SK-N-SH treated with all-trans-retinoic acid at 6 μM for 48 hours (cell line): ENCODE measurements at regions not wholly inside any gene's neighbourhood (a gene's known extent, or its start where the extent isn't known, plus 50 kb on each side); places are given as distances from the start of the nearest gene placed in this dataset.

ENCODE experiments used
- ARNTL ChIP-seq: fragments of 450-650 bp; formaldehyde crosslinking; IDR thresholded peaks from 2 replicates; pipeline ENCODE4 v1.5.0; 2020; ENCODE audit warnings: low read depth, mild to moderate bottlenecking, moderate library complexity, borderline replicate concordance
- ESRRG ChIP-seq: fragments of 250-450 bp; sonication (Bioruptor Pico); IDR thresholded peaks from 2 replicates; pipeline ENCODE4 v1.6.1; 2021; ENCODE audit warnings: mild to moderate bottlenecking
- ISL1 ChIP-seq: fragments of 250-450 bp; sonication (Bioruptor Pico); IDR thresholded peaks from 2 replicates; pipeline ENCODE4 v2.1.2; 2022; ENCODE audit warnings: mild to moderate bottlenecking, moderate library complexity
- PPARA ChIP-seq: fragments of 250-450 bp; sonication (Bioruptor Pico); IDR thresholded peaks from 2 replicates; pipeline ENCODE4 v1.5.0; 2020; ENCODE audit warnings: mild to moderate bottlenecking, borderline replicate concordance
- RARB ChIP-seq: fragments of 250-450 bp; sonication (Bioruptor Pico); IDR thresholded peaks from 2 replicates; pipeline ENCODE4 v1.8.0; 2021; ENCODE audit warnings: mild to moderate bottlenecking, moderate library complexity
- TCF4 ChIP-seq: fragments of 250-450 bp; sonication (Bioruptor Pico); IDR thresholded peaks from 2 replicates; pipeline ENCODE4 v1.8.0; 2021; ENCODE audit warnings: mild to moderate bottlenecking, moderate library complexity, borderline replicate concordance
- ZFP3 ChIP-seq: fragments of 250-450 bp; sonication (Bioruptor Pico); IDR thresholded peaks from 2 replicates; pipeline ENCODE4 v1.5.0; 2020; ENCODE audit warnings: mild to moderate bottlenecking, moderate library complexity
- ZNF70 ChIP-seq: fragments of 450-650 bp; formaldehyde crosslinking; IDR thresholded peaks from 2 replicates; pipeline ENCODE4 v1.5.0; 2020; ENCODE audit warnings: mild to moderate bottlenecking, moderate library complexity
- TF ChIP-seq, protein P1 (sequence below): fragments of 250-450 bp; sonication (Bioruptor Pico); IDR thresholded peaks from 2 replicates; pipeline ENCODE4 v1.8.0; 2021; ENCODE audit warnings: low read depth, mild to moderate bottlenecking, moderate library complexity, borderline replicate concordance
- TF ChIP-seq, protein P2 (sequence below): fragments of 250-450 bp; sonication (Bioruptor Pico); IDR thresholded peaks from 2 replicates; pipeline ENCODE4 v1.5.0; 2020; ENCODE audit warnings: mild to moderate bottlenecking, moderate library complexity
- TF ChIP-seq, protein P3 (sequence below): fragments of 250-450 bp; sonication (Bioruptor Pico); IDR thresholded peaks from 2 replicates; pipeline ENCODE4 v1.8.0; 2020; ENCODE audit warnings: mild to moderate bottlenecking, moderate library complexity, borderline replicate concordance

DNA sequence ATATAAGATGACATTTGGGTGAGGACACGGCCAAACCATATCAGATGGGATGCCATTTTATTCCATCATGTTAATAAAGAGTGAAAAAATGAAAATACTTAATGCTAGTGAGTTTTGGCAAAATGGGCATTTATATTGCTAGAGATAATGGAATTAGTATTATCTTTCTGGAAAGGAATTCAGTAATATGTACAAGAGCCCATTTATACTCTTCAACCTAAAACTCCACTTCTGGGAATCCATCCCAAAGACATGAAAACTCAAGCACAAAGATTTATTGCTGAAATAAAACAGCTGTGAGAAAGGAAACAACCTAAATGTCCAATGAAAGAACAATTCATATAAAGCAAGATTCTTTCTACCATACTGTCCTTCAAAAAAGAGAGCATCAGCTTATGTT lies 96.0 kb upstream of the TMEM168 start:
- no peak for TF ChIP-seq RARB (CRISPR knock-in tag)
- TF ChIP-seq TCF4 (CRISPR knock-in tag) = no peak
- no peak for TF ChIP-seq ZNF70 (CRISPR knock-in tag)
- TF ChIP-seq, protein P1, sequence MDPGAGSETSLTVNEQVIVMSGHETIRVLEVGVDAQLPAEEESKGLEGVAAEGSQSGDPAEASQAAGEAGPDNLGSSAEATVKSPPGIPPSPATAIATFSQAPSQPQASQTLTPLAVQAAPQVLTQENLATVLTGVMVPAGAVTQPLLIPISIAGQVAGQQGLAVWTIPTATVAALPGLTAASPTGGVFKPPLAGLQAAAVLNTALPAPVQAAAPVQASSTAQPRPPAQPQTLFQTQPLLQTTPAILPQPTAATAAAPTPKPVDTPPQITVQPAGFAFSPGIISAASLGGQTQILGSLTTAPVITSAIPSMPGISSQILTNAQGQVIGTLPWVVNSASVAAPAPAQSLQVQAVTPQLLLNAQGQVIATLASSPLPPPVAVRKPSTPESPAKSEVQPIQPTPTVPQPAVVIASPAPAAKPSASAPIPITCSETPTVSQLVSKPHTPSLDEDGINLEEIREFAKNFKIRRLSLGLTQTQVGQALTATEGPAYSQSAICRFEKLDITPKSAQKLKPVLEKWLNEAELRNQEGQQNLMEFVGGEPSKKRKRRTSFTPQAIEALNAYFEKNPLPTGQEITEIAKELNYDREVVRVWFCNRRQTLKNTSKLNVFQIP = no peak
- TF ChIP-seq, protein P2, sequence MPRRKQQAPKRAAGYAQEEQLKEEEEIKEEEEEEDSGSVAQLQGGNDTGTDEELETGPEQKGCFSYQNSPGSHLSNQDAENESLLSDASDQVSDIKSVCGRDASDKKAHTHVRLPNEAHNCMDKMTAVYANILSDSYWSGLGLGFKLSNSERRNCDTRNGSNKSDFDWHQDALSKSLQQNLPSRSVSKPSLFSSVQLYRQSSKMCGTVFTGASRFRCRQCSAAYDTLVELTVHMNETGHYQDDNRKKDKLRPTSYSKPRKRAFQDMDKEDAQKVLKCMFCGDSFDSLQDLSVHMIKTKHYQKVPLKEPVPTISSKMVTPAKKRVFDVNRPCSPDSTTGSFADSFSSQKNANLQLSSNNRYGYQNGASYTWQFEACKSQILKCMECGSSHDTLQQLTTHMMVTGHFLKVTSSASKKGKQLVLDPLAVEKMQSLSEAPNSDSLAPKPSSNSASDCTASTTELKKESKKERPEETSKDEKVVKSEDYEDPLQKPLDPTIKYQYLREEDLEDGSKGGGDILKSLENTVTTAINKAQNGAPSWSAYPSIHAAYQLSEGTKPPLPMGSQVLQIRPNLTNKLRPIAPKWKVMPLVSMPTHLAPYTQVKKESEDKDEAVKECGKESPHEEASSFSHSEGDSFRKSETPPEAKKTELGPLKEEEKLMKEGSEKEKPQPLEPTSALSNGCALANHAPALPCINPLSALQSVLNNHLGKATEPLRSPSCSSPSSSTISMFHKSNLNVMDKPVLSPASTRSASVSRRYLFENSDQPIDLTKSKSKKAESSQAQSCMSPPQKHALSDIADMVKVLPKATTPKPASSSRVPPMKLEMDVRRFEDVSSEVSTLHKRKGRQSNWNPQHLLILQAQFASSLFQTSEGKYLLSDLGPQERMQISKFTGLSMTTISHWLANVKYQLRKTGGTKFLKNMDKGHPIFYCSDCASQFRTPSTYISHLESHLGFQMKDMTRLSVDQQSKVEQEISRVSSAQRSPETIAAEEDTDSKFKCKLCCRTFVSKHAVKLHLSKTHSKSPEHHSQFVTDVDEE (CRISPR knock-in tag) = no peak
- no peak for TF ChIP-seq ESRRG
- TF ChIP-seq ARNTL = no peak
- TF ChIP-seq, protein P3, sequence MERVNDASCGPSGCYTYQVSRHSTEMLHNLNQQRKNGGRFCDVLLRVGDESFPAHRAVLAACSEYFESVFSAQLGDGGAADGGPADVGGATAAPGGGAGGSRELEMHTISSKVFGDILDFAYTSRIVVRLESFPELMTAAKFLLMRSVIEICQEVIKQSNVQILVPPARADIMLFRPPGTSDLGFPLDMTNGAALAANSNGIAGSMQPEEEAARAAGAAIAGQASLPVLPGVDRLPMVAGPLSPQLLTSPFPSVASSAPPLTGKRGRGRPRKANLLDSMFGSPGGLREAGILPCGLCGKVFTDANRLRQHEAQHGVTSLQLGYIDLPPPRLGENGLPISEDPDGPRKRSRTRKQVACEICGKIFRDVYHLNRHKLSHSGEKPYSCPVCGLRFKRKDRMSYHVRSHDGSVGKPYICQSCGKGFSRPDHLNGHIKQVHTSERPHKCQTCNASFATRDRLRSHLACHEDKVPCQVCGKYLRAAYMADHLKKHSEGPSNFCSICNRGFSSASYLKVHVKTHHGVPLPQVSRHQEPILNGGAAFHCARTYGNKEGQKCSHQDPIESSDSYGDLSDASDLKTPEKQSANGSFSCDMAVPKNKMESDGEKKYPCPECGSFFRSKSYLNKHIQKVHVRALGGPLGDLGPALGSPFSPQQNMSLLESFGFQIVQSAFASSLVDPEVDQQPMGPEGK = no peak
- TF ChIP-seq PPARA (CRISPR knock-in tag) = no peak
- TF ChIP-seq ZFP3 (CRISPR knock-in tag) = no peak
- peak; percentile 77 for TF ChIP-seq ISL1 (CRISPR knock-in tag)
